Hepatocyte (in vitro differentiated cells): ENCODE measurements at regions not wholly inside any gene's neighbourhood (a gene's known extent, or its start where the extent isn't known, plus 50 kb on each side); places are given as distances from the start of the nearest gene placed in this dataset.

ENCODE experiments used
- EZH2 ChIP-seq: fragments of 200-600 bp; sonication (generic); IDR thresholded peaks from 2 replicates; pipeline ENCODE4 v1.6.1; 2016; ENCODE audit warnings: antibody characterized with exemption, mild to moderate bottlenecking, borderline replicate concordance
- TF ChIP-seq, protein P1 (sequence below): fragments of 200-600 bp; sonication (generic); IDR thresholded peaks from 2 replicates; pipeline ENCODE4 v1.5.1; 2016; ENCODE audit warnings: antibody characterized with exemption, mild to moderate bottlenecking; ENCODE audit not compliant: poor library complexity

DNA sequence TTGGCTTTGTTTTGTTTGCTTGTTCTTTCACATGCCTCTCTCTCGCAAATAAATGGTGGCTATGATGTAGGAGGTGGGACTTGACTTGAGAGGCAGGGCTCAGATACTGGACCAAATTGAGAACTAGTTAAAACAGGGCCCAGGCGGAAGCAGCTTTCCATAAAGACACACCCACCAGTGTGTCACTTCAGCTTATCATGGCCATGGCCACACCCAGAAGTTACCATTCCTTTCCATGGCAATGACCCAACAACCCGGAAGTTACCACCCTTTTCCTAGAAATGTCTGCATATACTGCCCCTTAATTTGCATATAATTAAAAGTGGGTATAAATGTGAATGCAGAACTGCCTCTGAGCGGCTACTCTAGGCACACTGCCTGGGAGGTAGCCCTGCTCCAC lies 62.6 kb upstream of the CNTN4 start:
- TF ChIP-seq, protein P1, sequence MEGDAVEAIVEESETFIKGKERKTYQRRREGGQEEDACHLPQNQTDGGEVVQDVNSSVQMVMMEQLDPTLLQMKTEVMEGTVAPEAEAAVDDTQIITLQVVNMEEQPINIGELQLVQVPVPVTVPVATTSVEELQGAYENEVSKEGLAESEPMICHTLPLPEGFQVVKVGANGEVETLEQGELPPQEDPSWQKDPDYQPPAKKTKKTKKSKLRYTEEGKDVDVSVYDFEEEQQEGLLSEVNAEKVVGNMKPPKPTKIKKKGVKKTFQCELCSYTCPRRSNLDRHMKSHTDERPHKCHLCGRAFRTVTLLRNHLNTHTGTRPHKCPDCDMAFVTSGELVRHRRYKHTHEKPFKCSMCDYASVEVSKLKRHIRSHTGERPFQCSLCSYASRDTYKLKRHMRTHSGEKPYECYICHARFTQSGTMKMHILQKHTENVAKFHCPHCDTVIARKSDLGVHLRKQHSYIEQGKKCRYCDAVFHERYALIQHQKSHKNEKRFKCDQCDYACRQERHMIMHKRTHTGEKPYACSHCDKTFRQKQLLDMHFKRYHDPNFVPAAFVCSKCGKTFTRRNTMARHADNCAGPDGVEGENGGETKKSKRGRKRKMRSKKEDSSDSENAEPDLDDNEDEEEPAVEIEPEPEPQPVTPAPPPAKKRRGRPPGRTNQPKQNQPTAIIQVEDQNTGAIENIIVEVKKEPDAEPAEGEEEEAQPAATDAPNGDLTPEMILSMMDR = no peak
- TF ChIP-seq EZH2 = no peak
